Upper lobe of right lung (tissue), 1 donor: ENCODE measurements at regions not wholly inside any gene's neighbourhood (a gene's known extent, or its start where the extent isn't known, plus 50 kb on each side); places are given as distances from the start of the nearest gene placed in this dataset.

Experiments
- ATAC-seq: fragments of 200-7000 bp; cut with Tn5 transposase; one replicate; pipeline ENCODE4 v1.9.1; 2020; ENCODE audit warnings: mild to moderate bottlenecking, moderate library complexity
- DNase-seq: peaks from one replicate; pipeline ENCODE4 v3.0.0-alpha.2; 2020
- H3K27ac ChIP-seq: fragments of 200-600 bp; one replicate; pipeline ENCODE4 v1.8.0; 2022
- H3K27me3 ChIP-seq: fragments of 200-600 bp; one replicate; pipeline ENCODE4 v1.8.0; 2022; ENCODE audit warnings: mild to moderate bottlenecking
- H3K36me3 ChIP-seq: fragments of 200-600 bp; one replicate; pipeline ENCODE4 v1.8.0; 2022
- H3K4me1 ChIP-seq: fragments of 200-600 bp; one replicate; pipeline ENCODE4 v1.8.0; 2022
- H3K4me3 ChIP-seq: fragments of 200-600 bp; one replicate; pipeline ENCODE4 v1.8.0; 2022; ENCODE audit warnings: mild to moderate bottlenecking
- H3K9me3 ChIP-seq: fragments of 200-600 bp; one replicate; pipeline ENCODE4 v1.8.0; 2022
- intact Hi-C: fragments of 100-400 bp; cut with DNase I; formaldehyde crosslinking; loops from one replicate; pipeline ENCODE4 v1.11.0; 2022
- TF ChIP-seq, protein P1 (sequence below): fragments of 200-600 bp; IDR thresholded peaks from one replicate; pipeline ENCODE4 v1.8.0; 2022; ENCODE audit warnings: antibody characterized with exemption
- donor health status: DM: no; HTN: yes; CAD: no; lungs with severe emphysema.

DNA sequence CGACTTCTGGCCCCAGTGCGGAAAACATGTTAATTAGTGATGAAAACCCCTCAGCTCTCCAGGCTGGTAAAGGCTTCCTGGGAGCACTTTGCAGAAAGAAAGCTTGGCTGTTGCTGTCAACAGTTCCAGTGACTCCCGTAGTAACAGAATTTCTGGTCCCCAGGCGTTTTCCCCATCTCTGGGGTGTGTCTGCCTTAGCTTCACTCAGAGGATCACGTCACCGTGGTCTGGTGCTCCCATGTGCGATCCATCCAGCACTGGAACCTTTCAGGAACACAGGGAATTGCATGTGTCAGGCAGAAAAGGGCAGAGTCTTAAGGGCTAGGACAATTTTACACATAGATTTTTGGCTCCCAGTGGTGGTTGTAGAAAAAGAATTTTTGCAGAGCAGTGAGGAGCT, 470.4 kb upstream of the USP24 start:
- no peaks in the 10 kb centered on the region for H3K9me3 ChIP-seq
- H3K36me3 ChIP-seq, result no peaks in the 10 kb centered on the region
- no peak for DNase-seq
- TF ChIP-seq, protein P1, sequence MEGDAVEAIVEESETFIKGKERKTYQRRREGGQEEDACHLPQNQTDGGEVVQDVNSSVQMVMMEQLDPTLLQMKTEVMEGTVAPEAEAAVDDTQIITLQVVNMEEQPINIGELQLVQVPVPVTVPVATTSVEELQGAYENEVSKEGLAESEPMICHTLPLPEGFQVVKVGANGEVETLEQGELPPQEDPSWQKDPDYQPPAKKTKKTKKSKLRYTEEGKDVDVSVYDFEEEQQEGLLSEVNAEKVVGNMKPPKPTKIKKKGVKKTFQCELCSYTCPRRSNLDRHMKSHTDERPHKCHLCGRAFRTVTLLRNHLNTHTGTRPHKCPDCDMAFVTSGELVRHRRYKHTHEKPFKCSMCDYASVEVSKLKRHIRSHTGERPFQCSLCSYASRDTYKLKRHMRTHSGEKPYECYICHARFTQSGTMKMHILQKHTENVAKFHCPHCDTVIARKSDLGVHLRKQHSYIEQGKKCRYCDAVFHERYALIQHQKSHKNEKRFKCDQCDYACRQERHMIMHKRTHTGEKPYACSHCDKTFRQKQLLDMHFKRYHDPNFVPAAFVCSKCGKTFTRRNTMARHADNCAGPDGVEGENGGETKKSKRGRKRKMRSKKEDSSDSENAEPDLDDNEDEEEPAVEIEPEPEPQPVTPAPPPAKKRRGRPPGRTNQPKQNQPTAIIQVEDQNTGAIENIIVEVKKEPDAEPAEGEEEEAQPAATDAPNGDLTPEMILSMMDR, result no peak
- ATAC-seq, result no peak
- H3K27ac ChIP-seq, result no peak overlapping the region
- intact Hi-C loops, result no loop called here
- no peaks in the 10 kb centered on the region for H3K27me3 ChIP-seq
- no peaks in the 10 kb centered on the region for H3K4me1 ChIP-seq
- no peak overlapping the region for H3K4me3 ChIP-seq

DNA sequence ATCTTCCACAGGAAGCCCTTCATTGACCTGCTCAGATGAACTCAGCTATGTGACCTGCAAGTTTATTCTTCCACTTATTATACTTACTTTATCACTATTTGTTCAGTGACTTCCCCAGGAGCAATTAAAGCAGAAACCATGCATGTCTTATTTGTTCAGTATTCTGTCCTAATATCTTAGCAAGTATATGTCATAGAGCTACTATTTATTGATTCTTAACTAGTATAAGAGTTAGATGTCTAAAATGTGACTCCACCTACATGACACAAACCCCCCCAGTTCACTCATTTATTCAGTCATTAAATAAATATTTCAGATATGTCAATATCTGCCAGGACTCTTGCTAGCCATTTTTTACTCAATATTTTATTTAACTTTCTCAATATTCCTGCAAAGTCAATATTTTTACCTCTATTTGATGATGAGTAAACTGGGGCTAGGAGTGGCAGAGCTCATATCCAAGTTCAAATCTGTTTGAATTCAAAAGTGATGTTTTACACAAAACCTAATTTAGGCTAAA, 469.0 kb upstream of the USP24 start:
- Histone ChIP-seq H3K4me1 (no peaks in the 10 kb centered on the region), H3K4me3 (no peak overlapping the region), H3K27me3 (no peaks in the 10 kb centered on the region), H3K36me3 (no peaks in the 10 kb centered on the region), H3K27ac (no peak overlapping the region), H3K9me3 (no peaks in the 10 kb centered on the region)
- ATAC-seq, result no peak
- intact Hi-C loops, result no loop called here
- DNase-seq, result no peak
- TF ChIP-seq, protein P1, result no peak

DNA sequence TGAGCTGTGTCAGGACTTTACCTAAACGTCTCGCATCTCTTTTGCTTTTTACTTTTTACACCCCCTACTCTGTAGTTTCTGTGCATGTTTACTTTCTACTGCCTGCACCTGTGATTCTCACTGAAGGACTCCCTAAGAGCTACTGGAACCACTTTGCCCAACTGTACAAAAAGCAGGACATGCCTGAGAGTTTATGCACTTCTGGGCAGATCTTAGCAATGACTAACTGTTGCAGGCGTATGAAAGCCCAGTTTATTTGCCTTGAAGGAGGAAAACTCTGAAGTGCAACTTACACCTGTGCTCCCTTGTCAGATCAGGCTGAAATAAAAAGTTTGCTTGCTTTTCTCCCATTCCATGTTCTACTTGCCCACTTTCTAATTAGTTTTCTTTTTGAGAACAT, 467.0 kb upstream of the USP24 start:
- Histone ChIP-seq H3K9me3 (no peaks in the 10 kb centered on the region), H3K27me3 (no peaks in the 10 kb centered on the region), H3K4me1 (no peaks in the 10 kb centered on the region), H3K4me3 (no peak overlapping the region), H3K36me3 (no peaks in the 10 kb centered on the region), H3K27ac (no peak overlapping the region)
- ATAC-seq (peak; percentile 80), DNase-seq (no peak)
- intact Hi-C loops, result no loop called here
- TF ChIP-seq, protein P1, result no peak

DNA sequence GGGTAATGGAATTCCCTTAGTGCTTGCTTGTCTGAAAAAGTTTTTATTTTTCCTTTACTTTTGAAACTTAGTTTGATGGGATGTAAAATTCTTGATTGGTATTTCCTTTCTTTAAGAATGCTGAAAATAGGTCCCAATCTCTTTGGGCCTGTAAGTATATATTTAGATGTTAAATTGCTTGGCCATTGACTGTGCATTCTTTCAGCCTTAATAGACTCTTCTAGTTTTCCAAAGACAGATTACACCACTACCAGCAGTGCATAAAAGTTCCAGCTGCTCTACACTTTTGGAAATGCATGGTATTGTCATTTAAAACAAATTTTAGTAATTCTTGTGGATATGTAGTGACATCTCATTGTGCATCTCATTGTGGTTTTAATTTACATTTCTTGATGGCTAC, 464.8 kb upstream of the USP24 start:
- no peaks in the 10 kb centered on the region for H3K9me3 ChIP-seq
- ATAC-seq, result no peak
- intact Hi-C loops, result no loop called here

DNA sequence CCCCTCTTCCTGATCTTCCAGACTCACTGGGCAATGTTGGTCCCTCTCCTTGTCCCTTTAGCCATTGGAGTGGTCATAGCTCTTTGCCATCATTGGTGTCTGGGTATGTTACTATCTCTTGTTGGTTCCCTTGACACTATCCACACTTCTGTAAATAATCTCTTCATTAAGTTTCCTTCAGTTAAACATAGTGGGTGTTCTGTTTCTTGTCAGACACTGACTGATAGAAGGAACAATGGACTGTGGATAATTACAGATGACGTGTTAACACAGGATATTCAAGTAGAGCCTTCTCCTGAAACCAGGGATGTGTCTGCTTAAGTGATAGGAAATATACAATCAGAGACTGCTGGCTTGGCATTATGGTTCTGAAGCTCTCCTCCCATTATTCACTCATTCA, 458.3 kb upstream of the USP24 start:
- H3K27ac ChIP-seq, result no peak overlapping the region
- DNase-seq (no peak), ATAC-seq (no peak)
- H3K9me3 ChIP-seq, result no peaks in the 10 kb centered on the region
- H3K36me3 ChIP-seq, result no peaks in the 10 kb centered on the region
- TF ChIP-seq, protein P1, result no peak
- no peaks in the 10 kb centered on the region for H3K27me3 ChIP-seq
- intact Hi-C loops, result no loop called here
- H3K4me1 ChIP-seq, result no peaks in the 10 kb centered on the region
- no peak overlapping the region for H3K4me3 ChIP-seq

More for the DNA sequence above, 464.8 kb upstream of the USP24 start:
- no peaks in the 10 kb centered on the region for H3K27me3 ChIP-seq
- no peak overlapping the region for H3K27ac ChIP-seq
- H3K36me3 ChIP-seq, result no peaks in the 10 kb centered on the region
- TF ChIP-seq, protein P1, result no peak
- H3K4me3 ChIP-seq, result no peak overlapping the region
- H3K4me1 ChIP-seq, result no peaks in the 10 kb centered on the region
- no peak for DNase-seq
